GM04503 (cell line): ENCODE measurements at regions not wholly inside any gene's neighbourhood (a gene's known extent, or its start where the extent isn't known, plus 50 kb on each side); places are given as distances from the start of the nearest gene placed in this dataset.

ENCODE experiments used
- DNase-seq: peaks from one replicate; pipeline ENCODE4 v3.0.0-alpha.2; 2012; ENCODE audit warnings: low read depth

- no peak for DNase-seq
These were observed 1120.7 kb downstream of the FAT4 start for GRCh38 chr4:126435491-126435890.

GRCh38 chr4:126440297-126440696 is 1125.5 kb downstream of the FAT4 start:
- no peak for DNase-seq

GRCh38 chr4:126441173-126442035 is 1126.6 kb downstream of the FAT4 start:
- DNase-seq = no peak

DNA sequence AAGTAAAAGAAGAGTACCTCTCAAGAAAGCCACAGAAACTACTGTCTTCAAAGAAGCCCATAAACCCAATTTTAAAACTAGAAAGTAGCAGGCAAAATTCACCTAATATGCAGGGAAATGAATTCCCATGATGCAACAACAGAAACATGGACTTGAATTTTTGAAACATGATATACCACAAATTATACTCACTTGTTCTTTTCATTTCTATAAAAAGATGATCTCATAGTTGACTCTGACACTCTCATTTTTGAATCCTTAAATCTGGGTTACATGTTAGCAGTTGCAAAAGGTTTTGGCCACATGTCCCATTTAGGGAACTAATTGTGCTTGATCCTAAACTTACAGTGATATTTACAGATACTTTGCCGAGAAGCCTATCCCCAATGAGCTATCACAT is 1130.8 kb downstream of the FAT4 start:
- no peak for DNase-seq

DNA sequence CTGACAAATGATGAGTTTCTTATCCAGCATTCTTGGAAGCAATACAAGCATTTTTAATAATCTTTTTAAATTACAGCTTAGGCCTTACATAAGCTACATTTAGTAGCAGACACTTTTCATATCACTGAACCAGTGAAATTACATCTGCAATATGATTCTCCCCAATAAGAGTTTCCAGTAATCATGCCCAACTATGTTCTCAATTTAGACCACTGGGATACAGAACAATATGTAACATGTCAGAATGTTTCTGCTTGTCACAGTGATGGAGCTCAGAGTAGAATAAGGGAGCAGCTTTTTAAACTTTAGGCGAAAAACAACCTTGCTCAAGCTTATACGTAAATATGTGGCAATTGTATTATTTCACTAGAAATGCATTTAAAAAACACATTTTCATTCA is 1132.2 kb downstream of the FAT4 start:
- DNase-seq = no peak

DNA sequence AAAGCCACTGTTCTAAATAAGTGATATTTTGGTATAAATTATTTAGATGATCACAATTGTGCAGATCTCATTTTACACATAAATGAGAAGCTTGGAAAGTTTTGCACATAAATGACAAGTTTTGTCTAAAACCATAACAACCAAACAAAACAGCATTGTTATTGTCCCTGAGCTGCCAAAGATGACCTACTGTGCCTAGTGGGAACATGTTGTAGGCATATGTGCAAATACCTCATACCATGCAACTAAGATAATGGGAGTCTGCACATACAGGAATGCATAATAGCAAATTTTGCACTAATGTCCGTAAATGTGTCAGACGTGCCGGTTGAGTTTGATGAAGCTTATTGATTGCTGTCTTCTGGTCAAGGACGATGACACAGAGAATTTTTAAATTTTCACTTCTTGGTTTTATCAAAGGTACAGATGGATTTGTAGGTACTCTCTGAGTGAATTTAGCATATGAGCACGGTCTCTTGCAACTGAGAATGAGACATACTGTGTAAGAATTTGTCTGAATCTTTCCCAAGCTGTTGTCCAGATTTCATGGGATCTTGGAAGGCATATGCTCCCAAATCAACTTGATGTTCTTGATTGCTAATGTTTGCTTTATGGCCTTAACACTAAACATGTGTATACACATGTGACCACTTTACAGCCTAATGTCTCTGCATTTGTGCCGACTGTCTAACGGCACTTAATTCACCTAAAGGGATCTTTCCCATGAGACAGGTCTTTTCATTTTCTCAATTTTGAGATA is 1133.5 kb downstream of the FAT4 start:
- no peak for DNase-seq

DNA sequence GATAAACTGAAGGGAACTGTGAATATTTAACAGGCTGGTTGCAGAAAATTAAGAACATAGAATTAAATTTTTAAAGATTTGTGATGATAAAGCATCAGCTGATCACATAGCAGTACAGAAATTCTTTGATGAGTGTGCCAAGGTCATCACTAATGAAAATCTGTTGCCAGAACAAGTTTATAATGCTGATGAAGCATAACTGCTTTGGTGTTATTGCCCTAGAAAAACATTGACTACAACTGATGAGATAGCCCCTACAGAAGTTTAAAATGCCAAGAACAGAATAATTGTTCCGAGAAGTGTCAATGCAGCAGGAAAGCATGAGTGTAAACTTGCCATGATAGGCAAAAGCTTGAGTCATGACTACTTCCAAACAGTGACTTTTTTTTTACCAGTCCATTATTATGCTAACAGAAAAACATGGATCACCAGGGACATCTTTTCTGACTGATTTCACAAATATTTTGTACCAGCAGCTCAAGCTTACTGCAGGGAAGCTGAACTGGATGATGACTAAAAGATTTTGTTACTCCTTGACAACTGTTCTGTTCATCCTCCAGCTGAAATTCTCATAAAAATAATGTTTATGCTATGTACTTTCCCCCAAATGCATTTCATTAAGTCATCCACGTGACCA is 1136.6 kb downstream of the FAT4 start:
- peak; percentile 53 for DNase-seq

GRCh38 chr4:126455865-126456264 is 1141.1 kb downstream of the FAT4 start:
- DNase-seq = no peak

DNA sequence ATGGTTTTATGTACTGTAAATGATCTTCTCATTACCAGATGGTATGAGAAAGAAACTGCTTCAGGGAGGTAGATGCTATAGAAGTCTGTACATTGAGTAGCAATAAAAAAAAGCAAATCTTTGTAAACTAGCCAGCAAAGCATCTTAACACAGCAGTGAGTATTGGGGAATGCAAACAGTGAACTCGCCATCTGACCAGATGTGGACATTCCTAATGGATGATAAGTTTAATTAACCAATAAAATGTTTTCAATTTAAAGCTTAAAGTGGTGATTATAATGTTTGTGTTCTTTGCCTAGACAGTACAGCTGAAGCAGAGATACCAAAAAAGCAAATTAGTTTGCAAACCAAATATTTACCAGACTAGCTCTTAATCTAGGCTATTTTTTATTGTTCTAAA is 1144.2 kb downstream of the FAT4 start:
- DNase-seq = no peak

- DNase-seq = no peak
These were observed 1150.6 kb downstream of the FAT4 start for GRCh38 chr4:126465341-126465740.

- DNase-seq = no peak
These were observed 1152.1 kb downstream of the FAT4 start for GRCh38 chr4:126466848-126467247.

DNA sequence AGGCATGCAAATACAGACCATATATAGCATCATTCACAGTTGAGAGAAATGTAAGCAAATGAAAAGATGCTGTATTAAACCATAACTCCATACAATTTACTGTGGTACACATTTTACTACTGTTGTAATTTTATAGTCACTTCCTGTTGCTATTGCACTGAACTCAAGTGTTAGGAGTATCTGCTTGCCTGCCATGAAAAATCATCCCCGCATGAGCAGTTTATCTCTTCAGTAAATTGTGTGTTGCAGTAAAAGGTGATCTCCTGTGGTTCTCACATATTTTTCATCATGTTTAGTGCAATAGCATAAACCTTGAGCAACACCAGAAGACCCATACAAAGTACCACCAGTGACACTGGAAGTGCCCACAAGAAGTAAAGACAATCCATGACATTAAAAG is 1153.4 kb downstream of the FAT4 start:
- no peak for DNase-seq

GRCh38 chr4:126470862-126471261 is 1156.1 kb downstream of the FAT4 start:
- no peak for DNase-seq

GRCh38 chr4:126475730-126476129 is 1157.0 kb upstream of the INTU start:
- no peak for DNase-seq

DNA sequence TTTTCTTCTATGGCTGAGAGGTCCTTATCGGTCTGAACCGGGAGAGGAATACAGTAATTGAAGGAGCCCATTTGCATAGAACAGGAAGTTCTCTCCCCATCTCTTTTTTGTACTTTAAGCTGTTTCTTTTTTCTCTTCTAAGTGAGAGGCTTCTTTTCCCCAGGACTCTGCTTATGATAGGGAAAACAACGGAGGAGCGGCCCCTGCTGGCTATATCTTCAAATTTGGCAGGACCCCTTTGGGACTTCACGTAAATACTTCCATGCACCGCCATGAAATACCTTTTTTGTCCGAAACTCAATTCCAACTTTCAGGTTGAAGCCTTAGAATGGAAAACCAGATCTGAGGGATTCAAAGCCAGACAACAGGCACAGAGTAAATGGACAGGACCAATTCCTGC is 1153.0 kb upstream of the INTU start:
- no peak for DNase-seq

GRCh38 chr4:126482311-126482710 is 1150.4 kb upstream of the INTU start:
- no peak for DNase-seq

DNA sequence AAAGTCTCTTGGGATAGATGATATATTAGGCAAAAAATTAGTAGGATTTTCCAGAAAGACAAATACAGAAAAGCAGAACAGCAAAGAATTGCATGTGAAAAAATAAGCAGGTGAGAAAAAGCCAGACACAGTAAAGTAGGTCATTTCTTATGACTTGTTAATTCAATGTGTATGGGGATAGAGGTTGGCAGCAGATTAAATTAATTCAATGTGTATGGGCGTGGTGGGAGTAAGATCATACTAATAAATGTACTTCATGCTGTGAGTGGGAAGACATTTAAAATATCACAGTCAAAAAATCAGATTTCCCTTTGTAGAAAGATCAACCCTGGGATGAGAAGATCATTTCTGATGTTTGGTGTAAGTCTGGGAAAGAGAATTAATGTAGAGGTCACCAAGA is 1146.4 kb upstream of the INTU start:
- DNase-seq = no peak

- DNase-seq = no peak
These were observed 1142.8 kb upstream of the INTU start for GRCh38 chr4:126489826-126490463.

GRCh38 chr4:126495163-126495752 is 1137.5 kb upstream of the INTU start:
- DNase-seq = no peak

DNA sequence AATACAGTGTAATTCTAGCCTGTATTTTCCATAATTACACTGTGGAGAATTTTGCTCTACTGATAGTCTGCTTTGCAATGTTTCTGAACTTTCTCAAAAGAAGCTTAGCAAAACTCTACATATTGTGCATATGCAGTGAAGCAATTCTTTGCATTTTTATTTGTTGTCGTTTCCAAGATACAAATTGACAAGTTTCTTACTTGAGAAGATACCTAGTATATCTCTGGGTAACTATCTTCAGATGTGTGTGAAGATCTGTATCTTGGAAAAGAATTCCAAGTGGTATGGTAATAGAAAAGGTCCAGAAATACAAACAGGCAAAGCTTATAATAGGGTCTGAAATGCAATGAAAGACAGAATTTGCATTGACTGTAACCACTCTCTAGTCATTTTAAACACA is 1119.8 kb upstream of the INTU start:
- DNase-seq = no peak

- DNase-seq = no peak
These were observed 1119.2 kb upstream of the INTU start for GRCh38 chr4:126513596-126513995.

DNA sequence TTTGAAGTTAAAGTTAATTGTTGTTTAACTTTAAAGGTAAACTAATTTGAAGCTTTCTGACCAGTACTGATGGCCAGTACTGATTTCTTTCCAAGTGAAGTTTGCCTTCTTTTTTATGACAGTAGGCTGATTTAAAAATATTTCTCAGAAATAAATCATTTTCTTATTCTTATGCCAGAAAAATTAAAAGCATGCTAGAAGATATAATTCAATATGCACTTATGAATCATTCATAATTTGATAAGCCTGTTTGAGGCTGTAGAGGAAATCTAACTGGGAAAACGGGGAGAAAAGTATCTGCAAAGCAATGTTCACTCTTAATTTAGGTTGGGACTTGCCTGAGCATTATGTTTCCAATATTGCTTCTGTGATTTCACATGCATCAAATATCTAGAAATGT is 1112.0 kb upstream of the INTU start:
- DNase-seq = no peak
